Neutrophil (primary cell): ENCODE measurements at regions not wholly inside any gene's neighbourhood (a gene's known extent, or its start where the extent isn't known, plus 50 kb on each side); places are given as distances from the start of the nearest gene placed in this dataset.

Source experiments
- H3K27ac ChIP-seq: fragments of 200-600 bp; sonication (generic); 2 replicates; pipeline ENCODE4 v1.5.1; 2016; ENCODE audit warnings: mild to moderate bottlenecking, moderate library complexity
- H3K27me3 ChIP-seq: fragments of 200-600 bp; sonication (generic); 2 replicates; pipeline ENCODE4 v1.6.0; 2016; ENCODE audit warnings: mild to moderate bottlenecking
- H3K36me3 ChIP-seq: fragments of 200-600 bp; sonication (generic); 2 replicates; pipeline ENCODE4 v1.5.1; 2017
- H3K4me1 ChIP-seq, 2 experiments: fragments of 200-600 bp in 1 of 2; sonication (generic) in 1 of 2; 1 replicate in 1 of 2; 2 replicates in 1 of 2; pipeline versions ENCODE4 v1.5.1 to v1.6.1; 2013 to 2016; ENCODE audit warnings: low read depth in 1 of 2, low read length in 1 of 2, mild to moderate bottlenecking in 1 of 2, moderate library complexity in 1 of 2; ENCODE audit not compliant: control insufficient read depth in 1 of 2, insufficient read depth in 1 of 2
- H3K4me3 ChIP-seq, 2 experiments: fragments of 200-600 bp in 1 of 2; sonication (generic) in 1 of 2; 1 replicate in 1 of 2; 2 replicates in 1 of 2; pipeline ENCODE4 v1.5.1; 2013 to 2016; ENCODE audit warnings: low read depth in 1 of 2, low read length in 1 of 2, mild to moderate bottlenecking in 1 of 2, moderate library complexity in 1 of 2
- H3K9me3 ChIP-seq: fragments of 200-600 bp; sonication (generic); 2 replicates; pipeline ENCODE4 v1.5.1; 2016
- TF ChIP-seq, protein P1 (sequence below): fragments of 200-600 bp; sonication (generic); IDR thresholded peaks from 2 replicates; pipeline ENCODE4 v1.5.1; 2016; ENCODE audit warnings: antibody characterized with exemption

DNA sequence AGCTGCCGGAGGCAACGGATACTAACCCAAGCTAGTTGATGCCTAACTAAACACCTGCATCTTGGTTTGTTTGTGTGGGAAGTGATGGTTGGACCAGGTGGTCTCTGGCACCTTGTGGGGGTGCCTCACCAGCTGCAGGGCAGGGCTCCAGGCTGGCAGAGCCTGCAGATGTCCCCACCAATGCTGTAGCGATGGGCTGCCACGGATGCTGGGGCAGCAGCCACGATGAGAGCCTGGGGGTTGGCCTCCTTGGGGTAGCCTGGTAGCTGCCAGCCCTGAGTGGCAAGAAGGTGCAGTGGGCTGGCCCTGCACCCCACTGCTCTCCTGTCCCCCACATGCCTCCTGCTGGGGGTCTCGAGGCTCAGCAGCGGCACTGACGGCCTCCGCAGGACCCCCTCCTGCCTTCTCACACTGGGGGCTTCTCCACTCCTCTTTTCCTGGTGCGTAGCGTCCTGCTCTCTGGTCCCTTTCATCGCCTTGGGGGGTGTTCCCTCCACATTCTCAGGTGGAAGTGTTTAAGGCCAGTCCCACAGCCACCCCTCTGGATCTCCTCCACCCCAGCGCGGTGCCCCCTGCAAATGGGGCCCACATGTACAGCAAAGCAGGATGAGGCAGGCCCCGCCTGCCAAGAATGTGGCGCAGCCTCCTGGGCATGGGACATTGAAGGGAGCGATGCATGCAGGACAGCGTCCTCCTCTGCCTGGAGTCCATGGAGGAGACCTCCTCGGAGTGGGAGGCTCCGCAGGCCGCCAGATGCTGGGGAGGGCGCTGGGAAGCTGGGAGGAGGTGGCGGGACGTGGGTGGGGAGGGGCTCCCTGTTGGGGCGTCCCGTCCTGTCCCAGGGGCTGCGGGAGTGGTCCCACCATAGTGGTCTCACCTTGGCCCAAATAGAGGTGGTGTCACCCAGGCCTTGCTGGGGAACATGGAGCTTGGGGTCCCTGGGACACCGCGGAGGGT, 173.1 kb downstream of the ASB1 start:
- TF ChIP-seq, protein P1, sequence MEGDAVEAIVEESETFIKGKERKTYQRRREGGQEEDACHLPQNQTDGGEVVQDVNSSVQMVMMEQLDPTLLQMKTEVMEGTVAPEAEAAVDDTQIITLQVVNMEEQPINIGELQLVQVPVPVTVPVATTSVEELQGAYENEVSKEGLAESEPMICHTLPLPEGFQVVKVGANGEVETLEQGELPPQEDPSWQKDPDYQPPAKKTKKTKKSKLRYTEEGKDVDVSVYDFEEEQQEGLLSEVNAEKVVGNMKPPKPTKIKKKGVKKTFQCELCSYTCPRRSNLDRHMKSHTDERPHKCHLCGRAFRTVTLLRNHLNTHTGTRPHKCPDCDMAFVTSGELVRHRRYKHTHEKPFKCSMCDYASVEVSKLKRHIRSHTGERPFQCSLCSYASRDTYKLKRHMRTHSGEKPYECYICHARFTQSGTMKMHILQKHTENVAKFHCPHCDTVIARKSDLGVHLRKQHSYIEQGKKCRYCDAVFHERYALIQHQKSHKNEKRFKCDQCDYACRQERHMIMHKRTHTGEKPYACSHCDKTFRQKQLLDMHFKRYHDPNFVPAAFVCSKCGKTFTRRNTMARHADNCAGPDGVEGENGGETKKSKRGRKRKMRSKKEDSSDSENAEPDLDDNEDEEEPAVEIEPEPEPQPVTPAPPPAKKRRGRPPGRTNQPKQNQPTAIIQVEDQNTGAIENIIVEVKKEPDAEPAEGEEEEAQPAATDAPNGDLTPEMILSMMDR: no peak
- H3K36me3 ChIP-seq: no peaks in the 10 kb centered on the region
- H3K4me3 ChIP-seq: no peak overlapping the region
- H3K4me1 ChIP-seq: no peaks in the 10 kb centered on the region
- H3K27me3 ChIP-seq: no peaks in the 10 kb centered on the region
- H3K9me3 ChIP-seq: no peaks in the 10 kb centered on the region
- H3K27ac ChIP-seq: no peak overlapping the region

DNA sequence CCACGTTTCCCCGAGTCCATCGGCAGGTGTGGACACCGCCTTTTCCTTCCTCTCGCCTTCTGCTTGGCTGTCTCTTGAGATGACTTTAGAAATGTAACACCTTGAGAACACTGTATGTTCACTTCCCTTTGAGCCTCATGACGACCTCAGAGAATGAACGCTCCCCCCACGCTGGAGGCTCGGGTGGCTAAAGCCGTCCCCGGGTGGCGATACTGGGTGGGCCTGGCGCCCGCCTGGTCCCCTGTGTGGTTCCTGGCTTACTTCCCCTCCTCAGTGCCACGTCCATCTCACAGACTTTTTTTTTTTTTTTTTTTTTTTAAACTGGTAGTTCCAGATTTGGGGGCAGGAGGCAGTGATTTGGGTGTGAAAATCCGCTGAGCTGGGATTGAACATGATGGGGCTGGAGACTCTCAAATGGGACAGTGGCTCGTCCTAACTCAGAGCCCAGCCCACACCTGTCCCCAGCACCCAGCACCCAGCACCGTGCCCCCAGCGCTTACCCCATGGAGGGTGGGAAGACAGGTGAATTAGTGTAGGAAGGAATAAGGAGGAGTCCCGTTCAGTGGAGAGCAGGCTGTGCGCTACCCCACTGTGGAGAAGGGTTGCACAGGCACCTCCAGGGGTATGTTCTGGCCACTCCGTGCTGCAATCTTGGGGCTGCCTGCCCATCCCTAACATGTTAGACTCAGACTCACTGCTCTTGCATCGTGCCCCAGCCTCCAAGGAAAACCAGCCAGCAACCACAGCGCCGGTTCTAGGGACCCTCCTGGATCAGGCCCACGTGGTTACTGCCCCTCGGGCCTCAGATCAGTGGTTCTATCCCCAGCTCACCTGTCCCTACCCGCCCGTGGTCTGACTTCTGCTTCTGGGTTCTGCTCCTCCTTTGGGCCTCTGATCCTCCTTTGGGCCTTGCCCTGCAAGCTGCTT, 174.0 kb downstream of the ASB1 start:
- no peaks in the 10 kb centered on the region for H3K4me1 ChIP-seq
- H3K27me3 ChIP-seq: no peaks in the 10 kb centered on the region
- no peak overlapping the region for H3K4me3 ChIP-seq
- no peaks in the 10 kb centered on the region for H3K36me3 ChIP-seq
- TF ChIP-seq, protein P1: no peak
- no peak overlapping the region for H3K27ac ChIP-seq
- H3K9me3 ChIP-seq: no peaks in the 10 kb centered on the region

DNA sequence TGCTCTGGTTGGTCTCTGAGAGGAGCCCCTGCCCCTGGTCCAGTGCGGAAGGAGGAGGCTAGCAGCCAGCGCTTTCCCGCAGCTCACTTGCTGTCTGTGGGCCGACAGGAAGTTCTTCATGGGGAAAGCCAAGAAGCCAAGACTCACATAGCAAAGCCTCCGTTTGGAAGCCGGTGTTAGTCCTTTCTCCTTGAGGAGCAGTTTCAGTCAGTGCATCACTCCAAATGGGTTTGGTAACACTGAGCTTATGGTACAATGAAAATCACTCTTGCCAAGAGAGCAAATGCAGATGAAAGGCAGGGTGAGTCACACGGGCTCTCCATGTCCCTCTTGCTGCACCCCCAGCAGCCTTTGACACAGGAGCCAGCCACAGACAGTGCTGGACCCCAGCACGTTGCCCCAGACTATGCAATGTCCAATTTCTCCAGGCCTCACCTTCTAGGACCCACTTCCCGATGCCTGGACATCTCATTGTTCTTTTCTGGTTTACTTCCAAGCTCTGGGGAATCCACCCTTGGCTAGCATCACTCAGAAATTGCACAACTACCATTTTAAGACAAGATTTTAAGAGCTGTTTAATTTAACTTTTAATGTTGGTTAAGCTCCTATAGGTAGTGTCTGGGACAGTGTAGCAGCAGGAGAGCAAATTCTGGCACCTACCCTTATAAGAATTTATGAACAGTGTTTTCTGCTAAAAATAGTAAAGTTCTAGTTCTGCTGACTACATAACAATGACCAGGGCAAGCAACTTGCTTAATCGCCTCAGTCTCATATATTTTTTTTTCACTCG, 174.9 kb downstream of the ASB1 start:
- Histone ChIP-seq H3K36me3 (no peaks in the 10 kb centered on the region), H3K9me3 (no peaks in the 10 kb centered on the region), H3K27me3 (no peaks in the 10 kb centered on the region), H3K27ac (no peak overlapping the region), H3K4me1 (no peaks in the 10 kb centered on the region), H3K4me3 (no peak overlapping the region)
- TF ChIP-seq, protein P1: no peak

DNA sequence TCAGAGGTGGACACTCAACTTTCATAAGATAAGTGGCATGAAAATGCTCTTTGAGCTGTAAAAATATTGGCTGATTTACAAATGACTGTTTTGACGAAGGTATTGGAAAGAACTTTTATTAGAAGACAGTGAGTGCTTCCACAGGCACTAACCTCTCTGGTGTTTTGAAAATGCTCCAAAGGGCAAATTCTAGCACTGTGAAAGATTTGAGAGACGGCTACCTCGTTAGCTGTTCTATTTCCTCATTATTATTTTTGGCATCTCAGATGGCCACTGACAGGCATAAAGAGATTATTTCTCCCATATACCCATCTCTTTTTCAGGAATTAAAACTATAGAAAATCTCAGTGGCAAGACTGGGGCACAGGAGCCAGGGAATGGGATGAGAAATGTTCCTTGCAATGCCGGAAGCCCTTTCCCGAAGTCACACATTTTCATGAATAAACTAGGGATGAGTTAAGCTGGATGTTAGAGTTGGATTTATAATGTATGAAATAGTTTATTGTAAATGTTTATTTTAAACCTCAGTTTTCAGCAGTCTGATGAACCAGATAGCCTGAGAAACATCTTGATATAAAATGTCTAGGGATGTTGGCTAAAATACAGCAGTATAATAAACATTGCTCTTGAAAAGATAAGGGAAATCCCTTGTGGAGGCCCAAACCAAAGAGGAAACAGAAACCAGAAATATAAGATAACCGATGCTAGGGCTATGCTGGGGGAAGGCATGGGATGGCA, 175.7 kb downstream of the ASB1 start:
- H3K9me3 ChIP-seq: no peaks in the 10 kb centered on the region
- TF ChIP-seq, protein P1: no peak
- no peaks in the 10 kb centered on the region for H3K36me3 ChIP-seq
- no peaks in the 10 kb centered on the region for H3K4me1 ChIP-seq
- no peak overlapping the region for H3K4me3 ChIP-seq
- no peaks in the 10 kb centered on the region for H3K27me3 ChIP-seq
- H3K27ac ChIP-seq: no peak overlapping the region

DNA sequence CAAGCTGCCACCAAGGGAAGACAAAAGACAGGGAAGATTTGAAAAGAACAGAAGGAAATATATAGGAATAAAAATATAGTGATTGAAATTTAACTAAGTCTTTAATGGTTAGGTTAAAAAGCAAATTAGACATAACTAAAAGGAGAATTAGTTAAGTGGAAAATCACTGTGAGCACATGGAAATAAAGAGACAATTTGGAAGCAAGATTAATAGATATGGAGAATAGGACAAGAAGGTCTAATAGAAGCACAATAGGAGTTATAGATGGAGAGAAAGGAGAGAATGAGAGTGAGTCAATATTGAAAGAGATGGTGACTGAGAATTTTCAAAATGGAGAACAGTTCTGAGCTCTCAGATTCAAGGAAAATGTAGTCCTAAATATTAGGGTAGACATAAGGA, 176.9 kb downstream of the ASB1 start:
- H3K27ac ChIP-seq: no peak overlapping the region
- no peaks in the 10 kb centered on the region for H3K27me3 ChIP-seq
- H3K4me1 ChIP-seq: no peaks in the 10 kb centered on the region
- no peak overlapping the region for H3K4me3 ChIP-seq
- TF ChIP-seq, protein P1: no peak
- no peaks in the 10 kb centered on the region for H3K36me3 ChIP-seq
- H3K9me3 ChIP-seq: no peaks in the 10 kb centered on the region
